Stomach (tissue), 4 donors: ENCODE measurements at regions not wholly inside any gene's neighbourhood (a gene's known extent, or its start where the extent isn't known, plus 50 kb on each side); places are given as distances from the start of the nearest gene placed in this dataset.

ENCODE experiments used
- CTCF ChIP-seq, 7 experiments: fragments of 450-650 bp in 4 of 7; fragments of 200-600 bp in 3 of 7; sonication (generic) in 3 of 7; IDR thresholded peaks; one replicate each; pipeline ENCODE4 v1.5.1; 2016 to 2019; ENCODE audit warnings: antibody characterized with exemption in 7 of 7, control low read depth in 2 of 7, mild to moderate bottlenecking in 1 of 7
- EP300 ChIP-seq: sonication (generic); formaldehyde crosslinking; IDR thresholded peaks from one replicate; pipeline ENCODE4 v1.6.1; 2017; ENCODE audit warnings: antibody characterized with exemption
- POLR2A ChIP-seq, 4 donors: fragments of 450-650 bp; IDR thresholded peaks; one replicate each; pipeline ENCODE4 v1.6.1; 2016; ENCODE audit warnings: antibody characterized with exemption in 4 of 4, control low read depth in 2 of 4, mild to moderate bottlenecking in 1 of 4, moderate library complexity in 1 of 4
- POLR2AphosphoS5 ChIP-seq, 3 donors: sonication (generic); formaldehyde crosslinking; IDR thresholded peaks; one replicate each; pipeline ENCODE4 v1.6.1; 2016; ENCODE audit warnings: antibody characterized with exemption in 3 of 3

DNA sequence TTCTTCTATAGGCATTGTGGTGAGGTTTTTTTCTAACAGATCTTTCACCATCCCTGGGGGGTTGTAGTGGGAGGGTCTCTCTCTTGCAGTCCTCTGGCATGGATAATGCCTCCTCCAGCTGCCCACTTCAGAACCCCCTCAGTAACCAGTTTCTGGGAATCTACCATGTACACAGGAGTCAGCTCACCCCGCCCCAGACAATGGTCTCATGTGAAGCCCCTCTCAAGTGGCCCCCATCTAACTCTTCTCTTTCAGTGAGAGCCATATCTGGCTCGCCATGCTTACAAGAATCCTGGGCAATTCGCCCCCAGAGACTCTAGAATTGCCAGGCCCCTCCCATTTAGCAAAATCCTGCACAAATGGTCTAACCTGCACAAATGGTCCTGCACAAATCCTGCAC, 144.4 kb upstream of the FSTL4 start:
- TF ChIP-seq CTCF (IDR thresholded peaks at IDR 0.05) (no peak), POLR2A (IDR thresholded peaks at IDR 0.05) (no peak), POLR2AphosphoS5 (IDR thresholded peaks at IDR 0.05) (no peak), EP300 (no peak)
